DOHH2 (cell line): ENCODE measurements at regions not wholly inside any gene's neighbourhood (a gene's known extent, or its start where the extent isn't known, plus 50 kb on each side); places are given as distances from the start of the nearest gene placed in this dataset.

Experiments
- H3F3A ChIP-seq: fragments of 200-600 bp; sonication (generic), shearing (Covaris generic); 2 replicates; pipeline ENCODE4 v1.6.0; 2016; ENCODE audit warnings: antibody characterized with exemption, mild to moderate bottlenecking; ENCODE audit not compliant: control insufficient read depth, insufficient read depth
- H3K27ac ChIP-seq: fragments of 200-600 bp; sonication (generic); 2 replicates; pipeline ENCODE4 v1.5.1; 2014; ENCODE audit warnings: low read depth, mild to moderate bottlenecking, low read length, moderate library complexity
- H3K27me3 ChIP-seq: fragments of 200-600 bp; sonication (generic); 2 replicates; pipeline ENCODE4 v1.6.1; 2014; ENCODE audit warnings: mild to moderate bottlenecking, low read length, mixed read lengths; ENCODE audit not compliant: control insufficient read depth
- H3K36me3 ChIP-seq: fragments of 200-600 bp; sonication (generic); 2 replicates; pipeline ENCODE4 v1.6.1; 2014; ENCODE audit warnings: mild to moderate bottlenecking, low read length, moderate library complexity, mixed read lengths; ENCODE audit not compliant: control insufficient read depth
- H3K4me1 ChIP-seq: fragments of 200-600 bp; sonication (generic); 2 replicates; pipeline ENCODE4 v1.6.1; 2014; ENCODE audit warnings: mild to moderate bottlenecking, low read length, mixed read lengths; ENCODE audit not compliant: control insufficient read depth
- H3K4me2 ChIP-seq: fragments of 200-600 bp; sonication (generic); 2 replicates; pipeline ENCODE4 v1.6.0; 2014; ENCODE audit warnings: mild to moderate bottlenecking, low read length, moderate library complexity
- H3K4me3 ChIP-seq: fragments of 200-600 bp; sonication (generic); 2 replicates; pipeline ENCODE4 v1.5.1; 2014; ENCODE audit warnings: mild to moderate bottlenecking, low read length, mixed read lengths
- H3K79me2 ChIP-seq: fragments of 200-600 bp; sonication (generic); 2 replicates; pipeline ENCODE4 v1.6.1; 2014; ENCODE audit warnings: mild to moderate bottlenecking, low read length, mixed read lengths; ENCODE audit not compliant: control insufficient read depth
- H3K9me2 ChIP-seq: fragments of 200-600 bp; sonication (generic); replicated peaks from 2 replicates; pipeline ENCODE4 v1.6.1; 2014; ENCODE audit warnings: mild to moderate bottlenecking, low read length, mixed read lengths; ENCODE audit not compliant: control insufficient read depth
- H3K9me3 ChIP-seq: fragments of 200-600 bp; sonication (generic); 2 replicates; pipeline ENCODE4 v1.6.1; 2014; ENCODE audit warnings: antibody characterized with exemption, low read length, mixed read lengths; ENCODE audit not compliant: control insufficient read depth, insufficient read depth
- H4K20me1 ChIP-seq: fragments of 200-600 bp; sonication (generic); 2 replicates; pipeline ENCODE4 v1.6.0; 2014; ENCODE audit warnings: low read depth, mild to moderate bottlenecking, antibody characterized with exemption, low read length, moderate library complexity; ENCODE audit not compliant: control insufficient read depth, insufficient read depth
- CTCF ChIP-seq: fragments of 200-600 bp; sonication (generic); IDR thresholded peaks from one replicate; pipeline ENCODE4 v1.5.1; 2014; ENCODE audit warnings: antibody characterized with exemption, mild to moderate bottlenecking, low read depth, low read length; ENCODE audit not compliant: poor library complexity, severe bottlenecking
- EZH2phosphoT487 ChIP-seq: fragments of 200-600 bp; sonication (generic); IDR thresholded peaks from 2 replicates; pipeline ENCODE4 v1.6.1; 2017; ENCODE audit warnings: borderline replicate concordance, mild to moderate bottlenecking, antibody characterized with exemption, low read length, moderate library complexity, mixed read lengths

- Histone ChIP-seq H3K36me3 (no peaks in the 10 kb centered on the region), H3K4me3 (no peak overlapping the region), H3F3A (no peaks in the 10 kb centered on the region), H3K27me3 (no peaks in the 10 kb centered on the region), H3K79me2 (no peaks in the 10 kb centered on the region), H3K4me2 (no peak overlapping the region), H3K9me2 (no peaks in the 10 kb centered on the region), H3K9me3 (peaks cover 6% of the 10 kb centered on the region; the same call in 1 of the 2 replicates), H4K20me1 (no peaks in the 10 kb centered on the region), H3K4me1 (no peaks in the 10 kb centered on the region), H3K27ac (no peak overlapping the region)
- no peak for TF ChIP-seq CTCF
- TF ChIP-seq EZH2phosphoT487, result no peak
These were observed 414.5 kb downstream of the HTR7 start for GRCh38 chr10:90443342-90443741.

- Histone ChIP-seq H3K79me2 (no peaks in the 10 kb centered on the region), H3K27me3 (no peaks in the 10 kb centered on the region), H3K4me1 (no peaks in the 10 kb centered on the region), H3K4me3 (no peak overlapping the region), H3K9me3 (no peaks in the 10 kb centered on the region), H3F3A (no peaks in the 10 kb centered on the region), H3K36me3 (no peaks in the 10 kb centered on the region), H4K20me1 (no peaks in the 10 kb centered on the region), H3K27ac (no peak overlapping the region), H3K4me2 (no peak overlapping the region), H3K9me2 (no peaks in the 10 kb centered on the region)
- TF ChIP-seq EZH2phosphoT487 (no peak), CTCF (no peak)
These were observed 410.0 kb downstream of the HTR7 start for GRCh38 chr10:90447831-90448230.

GRCh38 chr10:90450797-90451196 lies 407.0 kb downstream of the HTR7 start:
- no peaks in the 10 kb centered on the region for H3F3A ChIP-seq
- H3K9me2 ChIP-seq, result no peaks in the 10 kb centered on the region
- no peak overlapping the region for H3K4me2 ChIP-seq
- no peaks in the 10 kb centered on the region for H3K36me3 ChIP-seq
- no peaks in the 10 kb centered on the region for H3K9me3 ChIP-seq
- H3K27ac ChIP-seq, result no peak overlapping the region
- H3K4me1 ChIP-seq, result no peaks in the 10 kb centered on the region
- TF ChIP-seq EZH2phosphoT487 (no peak), CTCF (no peak)
- no peak overlapping the region for H3K4me3 ChIP-seq
- no peaks in the 10 kb centered on the region for H3K27me3 ChIP-seq
- no peaks in the 10 kb centered on the region for H4K20me1 ChIP-seq
- no peaks in the 10 kb centered on the region for H3K79me2 ChIP-seq

DNA sequence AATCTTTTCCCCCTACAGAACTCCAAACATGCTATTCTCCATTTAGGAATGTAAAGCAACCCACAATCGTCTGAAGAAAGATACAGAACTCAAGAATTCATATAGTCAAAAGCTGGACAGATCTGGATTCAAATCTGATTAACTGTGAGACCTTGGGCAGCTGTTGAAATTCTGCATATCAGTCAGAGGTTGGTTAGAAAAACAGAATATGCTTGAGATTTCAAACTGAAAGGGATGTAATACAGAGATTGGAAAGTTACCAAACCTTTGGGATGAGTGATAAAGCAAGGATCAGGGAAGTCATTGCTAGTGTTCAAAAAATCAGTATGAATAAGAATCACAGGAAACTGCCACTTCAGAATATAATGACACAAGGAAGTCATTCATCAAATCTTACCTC lies 406.6 kb downstream of the HTR7 start:
- H3K36me3 ChIP-seq, result no peaks in the 10 kb centered on the region

More for the DNA sequence above, 406.6 kb downstream of the HTR7 start:
- Histone ChIP-seq H3F3A (no peaks in the 10 kb centered on the region), H3K4me1 (no peaks in the 10 kb centered on the region), H3K9me3 (no peaks in the 10 kb centered on the region), H3K27ac (no peak overlapping the region), H4K20me1 (no peaks in the 10 kb centered on the region), H3K4me2 (no peak overlapping the region), H3K4me3 (no peak overlapping the region), H3K27me3 (no peaks in the 10 kb centered on the region), H3K79me2 (no peaks in the 10 kb centered on the region), H3K9me2 (no peaks in the 10 kb centered on the region)
- TF ChIP-seq CTCF, result no peak
- no peak for TF ChIP-seq EZH2phosphoT487
